Panc1 (cell line): ENCODE measurements at regions not wholly inside any gene's neighbourhood (a gene's known extent, or its start where the extent isn't known, plus 50 kb on each side); places are given as distances from the start of the nearest gene placed in this dataset.

ENCODE experiments used
- ATAC-seq: fragments of 200-7000 bp; cut with Tn5 transposase; 2 replicates; pipeline ENCODE4 v1.9.1; 2020; ENCODE audit warnings: mild to moderate bottlenecking, moderate library complexity
- BruUV-seq: library from RNA; stranded (reverse); fragments of 400-500 nt; replicated peaks from 2 replicates; lab custom pipeline; 2021; lab: Mats Ljungman, UMichigan
- CTCF ChIA-PET: fragments of 300-600 bp; sonication (Branson Sonifier 250); formaldehyde crosslinking; loops from one replicate; lab custom pipeline; 2022; ENCODE audit warnings: antibody characterized with exemption; lab: Charles Lee
- POLR2A ChIA-PET: fragments of 300-600 bp; sonication (Branson Sonifier 250); formaldehyde crosslinking; loops from one replicate; lab custom pipeline; 2022; ENCODE audit warnings: antibody characterized with exemption; lab: Charles Lee
- DNase-seq: peaks from one replicate; pipeline ENCODE4 v3.0.0-alpha.2; 2010; ENCODE audit warnings: low read depth, low spot score
- H3K27ac ChIP-seq: 2 replicates; pipeline ENCODE4 v1.5.1; 2011; ENCODE audit warnings: mild to moderate bottlenecking, low read length, inconsistent platforms
- H3K27me3 ChIP-seq: fragments of 200-500 bp; sonication (Bioruptor generic); 2 replicates; pipeline ENCODE4 v1.6.0; 2014; ENCODE audit warnings: low read length, inconsistent platforms; ENCODE audit not compliant: control insufficient read depth, insufficient read depth
- H3K36me3 ChIP-seq: fragments of 200-500 bp; sonication (Bioruptor generic); 2 replicates; pipeline ENCODE4 v1.5.1; 2014; ENCODE audit warnings: inconsistent platforms, mild to moderate bottlenecking, low read length, moderate library complexity; ENCODE audit not compliant: control insufficient read depth, insufficient read depth
- H3K4me1 ChIP-seq: 2 replicates; pipeline ENCODE4 v1.5.1; 2011; ENCODE audit warnings: inconsistent platforms, mild to moderate bottlenecking, low read length, moderate library complexity; ENCODE audit not compliant: control insufficient read depth, insufficient read depth
- H3K4me3 ChIP-seq, 2 experiments: 2 replicates each; pipeline ENCODE4 v1.5.1; 2011 to 2012; ENCODE audit warnings: low read depth in 2 of 2, low read length in 2 of 2, mild to moderate bottlenecking in 2 of 2, inconsistent platforms in 1 of 2, moderate library complexity in 1 of 2
- H3K9me3 ChIP-seq: fragments of 200-500 bp; sonication (Bioruptor generic); 2 replicates; pipeline ENCODE4 v1.5.1; 2014; ENCODE audit warnings: low read depth, mild to moderate bottlenecking, inconsistent platforms, low read length, moderate library complexity; ENCODE audit not compliant: control insufficient read depth, insufficient read depth
- POLR2AphosphoS5 ChIP-seq: IDR thresholded peaks from 2 replicates; pipeline ENCODE4 v1.6.1; 2012; ENCODE audit warnings: mild to moderate bottlenecking, low read depth, low read length, moderate library complexity
- SIN3A ChIP-seq: IDR thresholded peaks from 2 replicates; pipeline ENCODE4 v1.6.1; 2012; ENCODE audit warnings: low read depth, mild to moderate bottlenecking, low read length, moderate library complexity, borderline replicate concordance; ENCODE audit not compliant: insufficient read depth
- TCF7L2 ChIP-seq: IDR thresholded peaks from 2 replicates; pipeline ENCODE4 v1.6.1; 2011; ENCODE audit warnings: mild to moderate bottlenecking, low read depth, low read length, inconsistent platforms
- in situ Hi-C: cut with HindIII; loops from 2 replicates; pipeline ENCODE4 v1.10.0; 2016; ENCODE audit warnings: low sequenced_read_pairs, low pct_unique_long_range_greater_than_20kb
- intact Hi-C: fragments of 100-400 bp; cut with micrococcal nuclease; formaldehyde crosslinking; loops from one replicate; pipeline ENCODE4 v1.10.0; 2022; ENCODE audit not compliant: unreplicated experiment
- TF ChIP-seq, protein P1 (sequence below), 2 experiments: IDR thresholded peaks; 2 replicates each; pipeline ENCODE4 v1.6.1; 2011 to 2012; ENCODE audit warnings: low read depth in 2 of 2, control low read depth in 1 of 2, low read length in 1 of 2, mild to moderate bottlenecking in 1 of 2, moderate library complexity in 1 of 2; ENCODE audit not compliant: insufficient read depth in 1 of 2
- TF ChIP-seq, protein P2 (sequence below): fragments of 450-650 bp; IDR thresholded peaks from 2 replicates; pipeline ENCODE4 v1.5.1; 2017; ENCODE audit warnings: mild to moderate bottlenecking

- ChIA-PET POLR2A (interaction anchor here (0.6 kb wide), 1 partner anchor 45 kb away, joined by 3 read pairs; no protein-coding TSS in a partner anchor), CTCF (no interaction called here)
- Histone ChIP-seq H3K4me3 (no peak overlapping the region), H3K27ac (no peak overlapping the region), H3K27me3 (no peaks in the 10 kb centered on the region), H3K4me1 (peaks cover 5% of the 10 kb centered on the region), H3K36me3 (no peaks in the 10 kb centered on the region), H3K9me3 (no peaks in the 10 kb centered on the region)
- TF ChIP-seq SIN3A (no peak), POLR2AphosphoS5 (no peak), TCF7L2 (no peak)
- TF ChIP-seq, protein P1, sequence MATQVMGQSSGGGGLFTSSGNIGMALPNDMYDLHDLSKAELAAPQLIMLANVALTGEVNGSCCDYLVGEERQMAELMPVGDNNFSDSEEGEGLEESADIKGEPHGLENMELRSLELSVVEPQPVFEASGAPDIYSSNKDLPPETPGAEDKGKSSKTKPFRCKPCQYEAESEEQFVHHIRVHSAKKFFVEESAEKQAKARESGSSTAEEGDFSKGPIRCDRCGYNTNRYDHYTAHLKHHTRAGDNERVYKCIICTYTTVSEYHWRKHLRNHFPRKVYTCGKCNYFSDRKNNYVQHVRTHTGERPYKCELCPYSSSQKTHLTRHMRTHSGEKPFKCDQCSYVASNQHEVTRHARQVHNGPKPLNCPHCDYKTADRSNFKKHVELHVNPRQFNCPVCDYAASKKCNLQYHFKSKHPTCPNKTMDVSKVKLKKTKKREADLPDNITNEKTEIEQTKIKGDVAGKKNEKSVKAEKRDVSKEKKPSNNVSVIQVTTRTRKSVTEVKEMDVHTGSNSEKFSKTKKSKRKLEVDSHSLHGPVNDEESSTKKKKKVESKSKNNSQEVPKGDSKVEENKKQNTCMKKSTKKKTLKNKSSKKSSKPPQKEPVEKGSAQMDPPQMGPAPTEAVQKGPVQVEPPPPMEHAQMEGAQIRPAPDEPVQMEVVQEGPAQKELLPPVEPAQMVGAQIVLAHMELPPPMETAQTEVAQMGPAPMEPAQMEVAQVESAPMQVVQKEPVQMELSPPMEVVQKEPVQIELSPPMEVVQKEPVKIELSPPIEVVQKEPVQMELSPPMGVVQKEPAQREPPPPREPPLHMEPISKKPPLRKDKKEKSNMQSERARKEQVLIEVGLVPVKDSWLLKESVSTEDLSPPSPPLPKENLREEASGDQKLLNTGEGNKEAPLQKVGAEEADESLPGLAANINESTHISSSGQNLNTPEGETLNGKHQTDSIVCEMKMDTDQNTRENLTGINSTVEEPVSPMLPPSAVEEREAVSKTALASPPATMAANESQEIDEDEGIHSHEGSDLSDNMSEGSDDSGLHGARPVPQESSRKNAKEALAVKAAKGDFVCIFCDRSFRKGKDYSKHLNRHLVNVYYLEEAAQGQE (IDR thresholded peaks at IDR 0.05; ENCODE audit: insufficient read depth in 1 of 2, low read depth in 2 of 2, low read length in 1 of 2), result no peak
- TF ChIP-seq, protein P2, sequence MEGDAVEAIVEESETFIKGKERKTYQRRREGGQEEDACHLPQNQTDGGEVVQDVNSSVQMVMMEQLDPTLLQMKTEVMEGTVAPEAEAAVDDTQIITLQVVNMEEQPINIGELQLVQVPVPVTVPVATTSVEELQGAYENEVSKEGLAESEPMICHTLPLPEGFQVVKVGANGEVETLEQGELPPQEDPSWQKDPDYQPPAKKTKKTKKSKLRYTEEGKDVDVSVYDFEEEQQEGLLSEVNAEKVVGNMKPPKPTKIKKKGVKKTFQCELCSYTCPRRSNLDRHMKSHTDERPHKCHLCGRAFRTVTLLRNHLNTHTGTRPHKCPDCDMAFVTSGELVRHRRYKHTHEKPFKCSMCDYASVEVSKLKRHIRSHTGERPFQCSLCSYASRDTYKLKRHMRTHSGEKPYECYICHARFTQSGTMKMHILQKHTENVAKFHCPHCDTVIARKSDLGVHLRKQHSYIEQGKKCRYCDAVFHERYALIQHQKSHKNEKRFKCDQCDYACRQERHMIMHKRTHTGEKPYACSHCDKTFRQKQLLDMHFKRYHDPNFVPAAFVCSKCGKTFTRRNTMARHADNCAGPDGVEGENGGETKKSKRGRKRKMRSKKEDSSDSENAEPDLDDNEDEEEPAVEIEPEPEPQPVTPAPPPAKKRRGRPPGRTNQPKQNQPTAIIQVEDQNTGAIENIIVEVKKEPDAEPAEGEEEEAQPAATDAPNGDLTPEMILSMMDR, result no peak
- in situ Hi-C loops, result no loop called here
- no TSS peak for BruUV-seq
- DNase-seq (no peak), ATAC-seq (no peak)
- intact Hi-C loops, result no loop called here
Measured at GRCh38 chr1:21350202-21350885, 60.1 kb upstream of the ECE1 start.

- in situ Hi-C loops, result no loop called here
- no peak for ATAC-seq
- intact Hi-C loops, result no loop called here
- Histone ChIP-seq H3K4me3 (no peak overlapping the region), H3K27ac (no peak overlapping the region), H3K9me3 (no peaks in the 10 kb centered on the region), H3K36me3 (no peaks in the 10 kb centered on the region; the same call in 1 of the 2 replicates), H3K27me3 (no peaks in the 10 kb centered on the region), H3K4me1 (peaks cover 5% of the 10 kb centered on the region)
- ChIA-PET POLR2A (interaction anchor here (0.5 kb wide), 1 partner anchor 8 kb away, joined by 7 read pairs; no protein-coding TSS in a partner anchor), CTCF (no interaction called here)
- no peak for TF ChIP-seq TCF7L2
- no peak for TF ChIP-seq POLR2AphosphoS5
- TF ChIP-seq, protein P1 (IDR thresholded peaks at IDR 0.05; ENCODE audit: insufficient read depth in 1 of 2, low read depth in 2 of 2, low read length in 1 of 2), result no peak
- TF ChIP-seq, protein P2, result no peak
- no peak for TF ChIP-seq SIN3A
- BruUV-seq, result no TSS peak
- no peak for DNase-seq
Measured at GRCh38 chr1:21349693-21350092, 59.4 kb upstream of the ECE1 start.
